K562 (cell line): ENCODE measurements at regions not wholly inside any gene's neighbourhood (a gene's known extent, or its start where the extent isn't known, plus 50 kb on each side); places are given as distances from the start of the nearest gene placed in this dataset.

Source experiments
- BDP1 ChIP-seq: IDR thresholded peaks from 3 replicates; pipeline ENCODE4 v1.6.1; 2011; ENCODE audit not compliant: insufficient read length, insufficient read depth
- CEBPB ChIP-seq: fragments of 450-650 bp; IDR thresholded peaks from 2 replicates; pipeline ENCODE4 v1.6.1; 2016; ENCODE audit warnings: missing genetic modification characterization, missing compliant biosample characterization
- CHAMP1 ChIP-seq: fragments of 450-650 bp; IDR thresholded peaks from 2 replicates; pipeline ENCODE4 v1.6.1; 2016; ENCODE audit warnings: mild to moderate bottlenecking
- ELF1 ChIP-seq: fragments of 200-800 bp; sonication (Bioruptor generic); IDR thresholded peaks from 2 replicates; pipeline ENCODE4 v1.6.1; 2016; ENCODE audit warnings: missing genetic modification characterization, missing compliant biosample characterization
- HDGF ChIP-seq: fragments of 450-650 bp; IDR thresholded peaks from 2 replicates; pipeline ENCODE4 v1.6.1; 2016
- NCOA1 ChIP-seq: fragments of 450-650 bp; IDR thresholded peaks from 2 replicates; pipeline ENCODE4 v1.6.1; 2016; ENCODE audit warnings: low read depth
- NFATC3 ChIP-seq: fragments of 450-650 bp; IDR thresholded peaks from 2 replicates; pipeline ENCODE4 v1.6.1; 2017; ENCODE audit warnings: mild to moderate bottlenecking
- PCBP2 ChIP-seq: fragments of 200-400 bp; formaldehyde crosslinking; IDR thresholded peaks from 2 replicates; pipeline ENCODE4 v1.6.1; 2018; ENCODE audit warnings: low read length, low read depth, mild to moderate bottlenecking, moderate library complexity; ENCODE audit not compliant: poor library complexity, severe bottlenecking
- RBBP5 ChIP-seq: fragments of 200-600 bp; sonication (generic); IDR thresholded peaks from 2 replicates; pipeline ENCODE4 v1.6.1; 2012; ENCODE audit warnings: borderline replicate concordance, mild to moderate bottlenecking, low read length, control low read depth, inconsistent platforms; ENCODE audit not compliant: insufficient read depth, poor library complexity, severe bottlenecking
- STAT6 ChIP-seq: sonication (generic); formaldehyde crosslinking; IDR thresholded peaks from 2 replicates; pipeline ENCODE4 v1.8.1; 2023; ENCODE audit warnings: mild to moderate bottlenecking, missing genetic modification reagents
- TSHZ1 ChIP-seq: fragments of 250-450 bp; sonication (Bioruptor Pico); IDR thresholded peaks from 2 replicates; pipeline ENCODE4 v1.4.0; 2020; ENCODE audit warnings: mild to moderate bottlenecking, moderate library complexity
- YBX1 ChIP-seq: fragments of 450-650 bp; IDR thresholded peaks from 2 replicates; pipeline ENCODE4 v1.7.1; 2016; ENCODE audit warnings: mild to moderate bottlenecking
- ZNF79 ChIP-seq: fragments of 250-450 bp; sonication (Bioruptor Pico); IDR thresholded peaks from 2 replicates; pipeline ENCODE4 v1.4.0; 2020; ENCODE audit warnings: low read depth, mild to moderate bottlenecking, moderate library complexity

GRCh38 chr7:19305698-19306097, 160.5 kb upstream of the FERD3L start (continued):
- TF ChIP-seq STAT6 (CRISPR knock-in tag) = no peak
- no peak for TF ChIP-seq YBX1
- TF ChIP-seq NFATC3 = no peak
- TF ChIP-seq RBBP5 = no peak
- no peak for TF ChIP-seq BDP1
- no peak for TF ChIP-seq PCBP2
- TF ChIP-seq ZNF79 (CRISPR knock-in tag) = no peak
- no peak for TF ChIP-seq NCOA1
- no peak for TF ChIP-seq HDGF
- TF ChIP-seq CEBPB (tag) = no peak
- no peak for TF ChIP-seq TSHZ1 (CRISPR knock-in tag)
- TF ChIP-seq CHAMP1 = no peak
- no peak for TF ChIP-seq ELF1 (tag)
- TF ChIP-seq, all 486 proteins: peak for 0
